Gastrocnemius medialis (tissue), 4 donors: ENCODE measurements at regions not wholly inside any gene's neighbourhood (a gene's known extent, or its start where the extent isn't known, plus 50 kb on each side); places are given as distances from the start of the nearest gene placed in this dataset.

Experiments
- ATAC-seq, 2 donors: fragments of 150-250 bp; one replicate each; pipeline ENCODE4 v1.9.1; 2016
- DNase-seq, 2 donors: peaks; one replicate each; pipeline ENCODE4 v3.0.0-alpha.2; 2019
- H3K27ac ChIP-seq, 4 donors: fragments of 200-600 bp; sonication (generic); 1 replicate in 1 of 4; 2 replicates in 3 of 4; pipeline ENCODE4 v1.5.1; 2016 to 2018; ENCODE audit warnings: mild to moderate bottlenecking in 2 of 4, moderate library complexity in 1 of 4
- H3K27me3 ChIP-seq, 3 donors: fragments of 200-600 bp; sonication (generic) in 2 of 3; 1 replicate in 1 of 3; 2 replicates in 2 of 3; pipeline versions ENCODE4 v1.5.1 to v1.6.0; 2016 to 2019; ENCODE audit warnings: mild to moderate bottlenecking in 1 of 3, moderate library complexity in 1 of 3
- H3K36me3 ChIP-seq, 2 donors: fragments of 200-600 bp; sonication (generic) in 1 of 2; one replicate each; pipeline ENCODE4 v1.5.1; 2017 to 2018
- H3K4me1 ChIP-seq, 2 donors: fragments of 200-600 bp; sonication (generic) in 1 of 2; one replicate each; pipeline ENCODE4 v1.5.1; 2016 to 2017; ENCODE audit warnings: mild to moderate bottlenecking in 2 of 2
- H3K4me3 ChIP-seq, 4 donors: fragments of 200-600 bp; sonication (generic) in 3 of 4; 1 replicate in 1 of 4; 2 replicates in 3 of 4; pipeline ENCODE4 v1.5.1; 2016 to 2019; ENCODE audit warnings: mild to moderate bottlenecking in 2 of 4
- H3K9me3 ChIP-seq, 3 donors: fragments of 200-600 bp; sonication (generic) in 2 of 3; 1 replicate in 1 of 3; 2 replicates in 2 of 3; pipeline ENCODE4 v1.5.1; 2016 to 2019
- POLR2A ChIP-seq, 2 donors: fragments of 450-650 bp; IDR thresholded peaks; one replicate each; pipeline ENCODE4 v1.6.1; 2017; ENCODE audit warnings: antibody characterized with exemption in 2 of 2, mild to moderate bottlenecking in 2 of 2, moderate library complexity in 2 of 2
- in situ Hi-C, 4 donors: fragments of 200-750 bp; cut with MboI; loops; one replicate each; pipeline versions ENCODE4 v1.15.0 to v1.8.0; 2017; ENCODE audit warnings: low sequenced_read_pairs in 4 of 4
- intact Hi-C: fragments of 100-400 bp; cut with DNase I; formaldehyde crosslinking; loops from one replicate; pipeline ENCODE4 v1.15.1; 2023; ENCODE audit warnings: low total_unique reads
- TF ChIP-seq, protein P1 (sequence below), 5 experiments: fragments of 450-650 bp in 3 of 5; fragments of 200-600 bp in 2 of 5; sonication (generic) in 2 of 5; IDR thresholded peaks in 4 of 5; conservative IDR thresholded peaks in 1 of 5; 1 replicate in 4 of 5; 2 replicates in 1 of 5; pipeline ENCODE4 v1.5.1; 2016 to 2019; ENCODE audit warnings: antibody characterized with exemption in 5 of 5, mild to moderate bottlenecking in 3 of 5, moderate library complexity in 3 of 5

DNA sequence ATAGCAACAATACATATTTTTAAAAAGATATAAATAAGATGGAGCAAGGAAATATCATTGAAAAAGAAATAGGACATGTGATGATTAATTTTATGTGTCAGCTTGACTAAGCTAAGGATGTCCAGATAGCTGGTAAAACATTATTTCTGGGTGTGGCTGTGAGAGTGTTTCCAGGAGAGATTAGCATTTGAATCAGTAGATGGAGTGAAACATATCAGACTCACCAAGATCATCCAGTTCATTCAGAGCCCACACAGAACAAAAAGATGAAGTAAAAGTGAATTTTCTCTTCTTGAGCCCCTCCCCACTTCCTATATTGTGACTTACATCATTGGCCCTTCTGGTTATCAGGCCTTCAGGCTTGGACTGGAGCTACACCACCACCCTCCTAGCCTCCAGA, 61.6 kb upstream of the TUSC7 start:
- no peaks in the 10 kb centered on the region for H3K4me1 ChIP-seq
- H3K4me3 ChIP-seq = no peak overlapping the region
- DNase-seq = no peak
- H3K9me3 ChIP-seq = no peaks in the 10 kb centered on the region
- TF ChIP-seq, protein P1, sequence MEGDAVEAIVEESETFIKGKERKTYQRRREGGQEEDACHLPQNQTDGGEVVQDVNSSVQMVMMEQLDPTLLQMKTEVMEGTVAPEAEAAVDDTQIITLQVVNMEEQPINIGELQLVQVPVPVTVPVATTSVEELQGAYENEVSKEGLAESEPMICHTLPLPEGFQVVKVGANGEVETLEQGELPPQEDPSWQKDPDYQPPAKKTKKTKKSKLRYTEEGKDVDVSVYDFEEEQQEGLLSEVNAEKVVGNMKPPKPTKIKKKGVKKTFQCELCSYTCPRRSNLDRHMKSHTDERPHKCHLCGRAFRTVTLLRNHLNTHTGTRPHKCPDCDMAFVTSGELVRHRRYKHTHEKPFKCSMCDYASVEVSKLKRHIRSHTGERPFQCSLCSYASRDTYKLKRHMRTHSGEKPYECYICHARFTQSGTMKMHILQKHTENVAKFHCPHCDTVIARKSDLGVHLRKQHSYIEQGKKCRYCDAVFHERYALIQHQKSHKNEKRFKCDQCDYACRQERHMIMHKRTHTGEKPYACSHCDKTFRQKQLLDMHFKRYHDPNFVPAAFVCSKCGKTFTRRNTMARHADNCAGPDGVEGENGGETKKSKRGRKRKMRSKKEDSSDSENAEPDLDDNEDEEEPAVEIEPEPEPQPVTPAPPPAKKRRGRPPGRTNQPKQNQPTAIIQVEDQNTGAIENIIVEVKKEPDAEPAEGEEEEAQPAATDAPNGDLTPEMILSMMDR (IDR thresholded peaks at IDR 0.05 in 4 of 5, conservative IDR thresholded peaks at IDR 0.05 in 1 of 5) = no peak
- no peak for TF ChIP-seq POLR2A (IDR thresholded peaks at IDR 0.05)
- no peaks in the 10 kb centered on the region for H3K36me3 ChIP-seq
- H3K27me3 ChIP-seq = no peaks in the 10 kb centered on the region
- ATAC-seq = no peak
- no peak overlapping the region for H3K27ac ChIP-seq
- intact Hi-C loops = no loop called here
- in situ Hi-C loops = no loop called here
